HCT116 (cell line): ENCODE measurements at regions not wholly inside any gene's neighbourhood (a gene's known extent, or its start where the extent isn't known, plus 50 kb on each side); places are given as distances from the start of the nearest gene placed in this dataset.

Experiments used
- ATAC-seq: fragments of 200-7000 bp; cut with Tn5 transposase; 2 replicates; pipeline ENCODE4 v1.9.1; 2020; ENCODE audit warnings: mild to moderate bottlenecking, moderate library complexity
- BruUV-seq: library from RNA; stranded (reverse); fragments of 400-500 nt; replicated peaks from 2 replicates; lab custom pipeline; 2021; lab: Mats Ljungman, UMichigan
- CTCF ChIA-PET: fragments of 300-600 bp; sonication (Branson Sonifier 250); formaldehyde crosslinking; loops from one replicate; lab custom pipeline; 2021; ENCODE audit warnings: antibody characterized with exemption; lab: Charles Lee
- POLR2A ChIA-PET: fragments of 300-600, 350-600 bp; sonication (Branson Sonifier 250); formaldehyde crosslinking; loops from one replicate; lab custom pipeline; 2021; ENCODE audit warnings: antibody characterized with exemption; lab: Charles Lee
- RAD21 ChIA-PET, 2 experiments: fragments of 300-600 bp; sonication (Branson Sonifier 250); formaldehyde crosslinking; loops; one replicate each; lab custom pipeline; 2023; ENCODE audit warnings: low total read pairs in 2 of 2; ENCODE audit not compliant: uncharacterized antibody in 2 of 2, unreplicated experiment in 2 of 2, low non-redundant PET in 1 of 2; lab: Charles Lee
- DNase-seq: peaks from one replicate; pipeline ENCODE4 v3.0.0-alpha.2; 2010; ENCODE audit warnings: low read depth, low spot score
- H2AFZ ChIP-seq: fragments of 200-600 bp; shearing (Covaris generic), sonication (generic); 2 replicates; pipeline ENCODE4 v1.6.1; 2017; ENCODE audit warnings: low read depth, mixed run types, mixed read lengths, antibody characterized with exemption, low read length; ENCODE audit not compliant: poor library complexity, severe bottlenecking
- H3K27ac ChIP-seq: 2 replicates; pipeline ENCODE4 v1.5.1; 2012; ENCODE audit warnings: low read depth, low read length
- H3K27me3 ChIP-seq: fragments of 200-600 bp; sonication (generic); 2 replicates; pipeline ENCODE4 v1.6.1; 2016; ENCODE audit warnings: mixed run types, low read length, mixed read lengths; ENCODE audit not compliant: insufficient read depth
- H3K36me3 ChIP-seq, 2 experiments: fragments of 200-500 bp in 1 of 2; fragments of 200-600 bp in 1 of 2; sonication (Bioruptor generic) in 1 of 2; sonication (generic) in 1 of 2; 2 replicates each; pipeline versions ENCODE4 v1.5.1 to v1.6.1; 2014 to 2016; ENCODE audit warnings: low read length in 2 of 2, inconsistent platforms in 1 of 2, mixed read lengths in 1 of 2, mixed run types in 1 of 2; ENCODE audit not compliant: insufficient read depth in 2 of 2, control insufficient read depth in 1 of 2
- H3K4me1 ChIP-seq, 2 experiments: fragments of 200-600 bp in 1 of 2; sonication (generic) in 1 of 2; 2 replicates each; pipeline versions ENCODE4 v1.5.1 to v1.6.1; 2012 to 2017; ENCODE audit warnings: low read length in 2 of 2, inconsistent platforms in 1 of 2, mild to moderate bottlenecking in 1 of 2, mixed read lengths in 1 of 2, mixed run types in 1 of 2, moderate library complexity in 1 of 2; ENCODE audit not compliant: insufficient read depth in 2 of 2, control insufficient read depth in 1 of 2
- H3K4me2 ChIP-seq: fragments of 200-600 bp; sonication (generic); 2 replicates; pipeline ENCODE4 v1.6.1; 2017; ENCODE audit warnings: mixed run types, low read length, mixed read lengths
- H3K4me3 ChIP-seq, 2 experiments: fragments of 200-600 bp in 1 of 2; sonication (generic) in 1 of 2; replicated peaks in 1 of 2; 2 replicates each; pipeline ENCODE4 v1.5.1; 2011 to 2016; ENCODE audit warnings: low read length in 2 of 2, control low read depth in 1 of 2, low read depth in 1 of 2, mild to moderate bottlenecking in 1 of 2, mixed read lengths in 1 of 2, mixed run types in 1 of 2
- H3K79me2 ChIP-seq: fragments of 200-600 bp; sonication (generic); 2 replicates; pipeline ENCODE4 v1.6.1; 2017; ENCODE audit warnings: mild to moderate bottlenecking, mixed run types, low read length, moderate library complexity, mixed read lengths; ENCODE audit not compliant: insufficient read depth
- H3K9ac ChIP-seq: fragments of 200-600 bp; sonication (generic); 2 replicates; pipeline ENCODE4 v1.6.1; 2016; ENCODE audit warnings: low read length, mixed read lengths
- H3K9me2 ChIP-seq: fragments of 200-600 bp; sonication (generic), shearing (Covaris generic); 2 replicates; pipeline ENCODE4 v1.6.1; 2017; ENCODE audit warnings: mixed run types, mild to moderate bottlenecking, moderate library complexity; ENCODE audit not compliant: insufficient read depth
- H3K9me3 ChIP-seq, 2 experiments: fragments of 200-500 bp in 1 of 2; fragments of 200-600 bp in 1 of 2; sonication (Bioruptor generic) in 1 of 2; sonication (generic) in 1 of 2; 2 replicates each; pipeline ENCODE4 v1.6.1; 2014 to 2017; ENCODE audit warnings: low read length in 2 of 2, mixed read lengths in 2 of 2, inconsistent platforms in 1 of 2, low read depth in 1 of 2, mild to moderate bottlenecking in 1 of 2, mixed run types in 1 of 2, moderate library complexity in 1 of 2; ENCODE audit not compliant: control insufficient read depth in 1 of 2, insufficient read depth in 1 of 2
- H4K20me1 ChIP-seq: fragments of 200-600 bp; sonication (generic), shearing (Covaris generic); 2 replicates; pipeline ENCODE4 v1.6.1; 2017; ENCODE audit warnings: mixed run types, mild to moderate bottlenecking, moderate library complexity; ENCODE audit not compliant: insufficient read depth
- CBX3 ChIP-seq: IDR thresholded peaks from 2 replicates; pipeline ENCODE4 v1.6.1; 2012; ENCODE audit warnings: low read depth
- CEBPB ChIP-seq: IDR thresholded peaks from 2 replicates; pipeline ENCODE4 v1.6.1; 2012; ENCODE audit warnings: low read depth
- EZH2 ChIP-seq: fragments of 200-600 bp; sonication (generic); IDR thresholded peaks from 2 replicates; pipeline ENCODE4 v1.6.1; 2017; ENCODE audit warnings: antibody characterized with exemption, mixed run types
- EZH2phosphoT487 ChIP-seq: fragments of 200-600 bp; IDR thresholded peaks from 2 replicates; pipeline ENCODE4 v1.6.1; 2018; ENCODE audit warnings: antibody characterized with exemption, borderline replicate concordance
- FOSL1 ChIP-seq: IDR thresholded peaks from 2 replicates; pipeline ENCODE4 v1.6.1; 2012; ENCODE audit warnings: low read depth
- JUND ChIP-seq: IDR thresholded peaks from 2 replicates; pipeline ENCODE4 v1.6.1; 2012
- POLR2AphosphoS5 ChIP-seq: IDR thresholded peaks from 2 replicates; pipeline ENCODE4 v1.6.1; 2011; ENCODE audit warnings: mild to moderate bottlenecking, low read depth, low read length, moderate library complexity
- RAD21 ChIP-seq: IDR thresholded peaks from 2 replicates; pipeline ENCODE4 v1.6.1; 2012; ENCODE audit warnings: low read depth, mild to moderate bottlenecking
- SIN3A ChIP-seq: IDR thresholded peaks from 2 replicates; pipeline ENCODE4 v1.6.1; 2012; ENCODE audit warnings: low read depth
- SP1 ChIP-seq: IDR thresholded peaks from 2 replicates; pipeline ENCODE4 v1.6.1; 2012; ENCODE audit warnings: low read depth
- TCF7L2 ChIP-seq: IDR thresholded peaks from 2 replicates; pipeline ENCODE4 v1.7.0; 2011; ENCODE audit warnings: borderline replicate concordance, inconsistent platforms; ENCODE audit not compliant: insufficient read depth, insufficient read length; ENCODE audit errors: extremely low read depth
- YY1 ChIP-seq: IDR thresholded peaks from 2 replicates; pipeline ENCODE4 v1.6.1; 2011; ENCODE audit warnings: low read length, low read depth, moderate library complexity, mild to moderate bottlenecking; ENCODE audit not compliant: insufficient replicate concordance; ENCODE audit errors: extremely low read depth
- ZFX ChIP-seq: fragments of 450-650 bp; IDR thresholded peaks from 2 replicates; pipeline ENCODE4 v1.6.1; 2017
- intact Hi-C: fragments of 100-400 bp; cut with micrococcal nuclease; formaldehyde crosslinking; loops from 2 replicates; pipeline ENCODE4 v1.10.0; 2022
- TF ChIP-seq, protein P1 (sequence below): IDR thresholded peaks from 2 replicates; pipeline ENCODE4 v1.6.1; 2012
- TF ChIP-seq, protein P2 (sequence below): IDR thresholded peaks from 2 replicates; pipeline ENCODE4 v1.6.1; 2012
- TF ChIP-seq, protein P3 (sequence below): IDR thresholded peaks from 2 replicates; pipeline ENCODE4 v1.6.1; 2011; ENCODE audit warnings: mild to moderate bottlenecking, low read length, moderate library complexity; ENCODE audit not compliant: insufficient replicate concordance; ENCODE audit errors: extremely low read depth

DNA sequence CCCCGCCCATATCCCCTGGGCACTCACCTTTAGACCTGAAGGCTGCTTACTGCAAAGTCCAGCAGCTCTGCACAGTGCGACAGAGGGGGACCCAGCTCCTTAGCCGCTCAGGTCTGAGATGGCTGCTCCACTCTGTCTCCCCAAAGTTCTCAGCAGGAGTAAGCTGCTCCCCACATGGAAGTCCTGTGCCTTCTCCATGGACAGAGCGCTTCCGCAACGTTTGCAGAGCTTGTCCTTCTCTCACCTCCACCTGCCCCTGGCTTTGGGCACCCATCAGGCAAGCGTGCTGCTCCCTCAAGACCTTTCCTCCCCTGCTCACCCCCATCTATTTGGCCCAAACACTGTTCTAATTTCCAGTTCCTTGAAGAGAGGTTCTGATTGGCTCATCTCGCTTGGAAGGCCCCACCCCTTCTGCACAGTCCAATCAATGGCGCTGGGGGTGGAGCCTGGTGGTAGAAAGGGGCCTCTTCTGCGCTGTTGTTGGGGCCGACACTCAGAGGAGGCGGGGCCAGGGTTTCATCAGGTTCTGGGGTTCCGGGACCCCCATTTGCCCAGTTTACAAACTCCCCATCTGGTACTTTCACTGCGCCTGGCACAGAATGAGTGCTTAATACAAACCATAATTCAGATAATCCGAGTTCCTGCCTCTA, 137.2 kb downstream of the CYLD start:
- DNase-seq (no peak), ATAC-seq (peak; percentile 51; the same call in 1 of the 2 replicates)
- Histone ChIP-seq H3K4me1 (no peaks in the 10 kb centered on the region), H4K20me1 (no peaks in the 10 kb centered on the region), H3K9me2 (no peaks in the 10 kb centered on the region), H3K4me3 (no peak overlapping the region), H3K4me2 (no peak overlapping the region), H3K9ac (no peak overlapping the region), H3K36me3 (no peaks in the 10 kb centered on the region), H3K9me3 (no peaks in the 10 kb centered on the region), H2AFZ (no peak overlapping the region), H3K79me2 (no peaks in the 10 kb centered on the region), H3K27ac (no peak overlapping the region), H3K27me3 (peaks cover 35% of the 10 kb centered on the region)
- ChIA-PET POLR2A (no interaction called here), CTCF (interaction anchor here (0.9 kb wide), 1 partner anchor 73 kb away, joined by 3 read pairs; no protein-coding TSS in a partner anchor), RAD21 (no interaction called here)
- BruUV-seq: no TSS peak
- no peak for TF ChIP-seq TCF7L2
- intact Hi-C loops: no loop called here

DNA sequence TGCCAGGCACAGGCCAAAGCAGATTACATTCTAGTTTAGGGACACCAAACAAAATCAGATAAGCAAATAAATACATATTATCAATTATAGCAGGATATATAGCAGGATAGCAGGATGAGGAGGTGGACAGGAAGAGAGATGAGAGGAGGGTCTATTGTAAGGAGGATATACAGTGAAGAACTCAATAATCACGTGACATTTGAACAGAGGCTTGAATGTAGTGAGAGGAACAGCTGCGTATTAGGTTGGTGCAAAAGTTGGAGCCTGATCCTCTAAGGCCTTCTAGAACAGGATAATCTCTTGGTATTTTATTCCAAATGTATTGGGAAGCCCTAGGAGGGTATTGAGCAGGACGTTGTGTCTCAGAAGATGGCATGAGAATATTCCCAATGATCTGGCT, 136.7 kb downstream of the CYLD start:
- Histone ChIP-seq H3K36me3 (no peaks in the 10 kb centered on the region), H3K4me3 (no peak overlapping the region), H3K9me2 (no peaks in the 10 kb centered on the region), H3K9me3 (no peaks in the 10 kb centered on the region), H3K4me2 (no peak overlapping the region), H3K9ac (no peak overlapping the region), H3K79me2 (no peaks in the 10 kb centered on the region), H3K27ac (no peak overlapping the region), H3K4me1 (no peaks in the 10 kb centered on the region), H2AFZ (no peak overlapping the region), H3K27me3 (peaks cover 36% of the 10 kb centered on the region), H4K20me1 (no peaks in the 10 kb centered on the region)
- POLR2A ChIA-PET: no interaction called here
- no TSS peak for BruUV-seq
- ATAC-seq: no peak
- CTCF ChIA-PET: no interaction called here
- RAD21 ChIA-PET: no interaction called here
- intact Hi-C loops: no loop called here
- TF ChIP-seq SP1 (no peak), ZFX (no peak), TCF7L2 (no peak), RAD21 (no peak), SIN3A (no peak), YY1 (no peak), CBX3 (no peak), FOSL1 (no peak), EZH2phosphoT487 (no peak), EZH2 (no peak), POLR2AphosphoS5 (no peak), JUND (no peak), CEBPB (no peak)
- TF ChIP-seq, protein P1, sequence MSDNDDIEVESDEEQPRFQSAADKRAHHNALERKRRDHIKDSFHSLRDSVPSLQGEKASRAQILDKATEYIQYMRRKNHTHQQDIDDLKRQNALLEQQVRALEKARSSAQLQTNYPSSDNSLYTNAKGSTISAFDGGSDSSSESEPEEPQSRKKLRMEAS: no peak
- TF ChIP-seq, protein P2, sequence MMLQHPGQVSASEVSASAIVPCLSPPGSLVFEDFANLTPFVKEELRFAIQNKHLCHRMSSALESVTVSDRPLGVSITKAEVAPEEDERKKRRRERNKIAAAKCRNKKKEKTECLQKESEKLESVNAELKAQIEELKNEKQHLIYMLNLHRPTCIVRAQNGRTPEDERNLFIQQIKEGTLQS: no peak
- TF ChIP-seq, protein P3, sequence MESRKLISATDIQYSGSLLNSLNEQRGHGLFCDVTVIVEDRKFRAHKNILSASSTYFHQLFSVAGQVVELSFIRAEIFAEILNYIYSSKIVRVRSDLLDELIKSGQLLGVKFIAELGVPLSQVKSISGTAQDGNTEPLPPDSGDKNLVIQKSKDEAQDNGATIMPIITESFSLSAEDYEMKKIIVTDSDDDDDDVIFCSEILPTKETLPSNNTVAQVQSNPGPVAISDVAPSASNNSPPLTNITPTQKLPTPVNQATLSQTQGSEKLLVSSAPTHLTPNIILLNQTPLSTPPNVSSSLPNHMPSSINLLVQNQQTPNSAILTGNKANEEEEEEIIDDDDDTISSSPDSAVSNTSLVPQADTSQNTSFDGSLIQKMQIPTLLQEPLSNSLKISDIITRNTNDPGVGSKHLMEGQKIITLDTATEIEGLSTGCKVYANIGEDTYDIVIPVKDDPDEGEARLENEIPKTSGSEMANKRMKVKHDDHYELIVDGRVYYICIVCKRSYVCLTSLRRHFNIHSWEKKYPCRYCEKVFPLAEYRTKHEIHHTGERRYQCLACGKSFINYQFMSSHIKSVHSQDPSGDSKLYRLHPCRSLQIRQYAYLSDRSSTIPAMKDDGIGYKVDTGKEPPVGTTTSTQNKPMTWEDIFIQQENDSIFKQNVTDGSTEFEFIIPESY: no peak
- no peak for DNase-seq
